H1 (cell line): ENCODE measurements at regions not wholly inside any gene's neighbourhood (a gene's known extent, or its start where the extent isn't known, plus 50 kb on each side); places are given as distances from the start of the nearest gene placed in this dataset.

Experiments used
- CTCF ChIA-PET: fragments of 300-600 bp; sonication (Branson Sonifier 250); formaldehyde crosslinking; loops from one replicate; lab custom pipeline; 2021; ENCODE audit not compliant: partially characterized antibody; lab: Charles Lee
- POLR2A ChIA-PET: fragments of 300-600 bp; sonication (Branson Sonifier 250); formaldehyde crosslinking; loops from one replicate; lab custom pipeline; 2021; ENCODE audit warnings: inconsistent platforms; ENCODE audit not compliant: partially characterized antibody; lab: Charles Lee
- DNase-seq, 2 experiments: peaks; one replicate each; pipeline versions ENCODE4 v3.0.0 to v3.0.0-alpha.2; 2010 to 2022; ENCODE audit warnings: low spot score in 2 of 2, low read depth in 1 of 2, mixed read lengths in 1 of 2
- FAIRE-seq: peaks from 2 replicates; lab custom pipeline; 2011; peaks lifted over from hg19 to GRCh38; lab: Jason Lieb, UNC
- H2AFZ ChIP-seq: 2 replicates; pipeline ENCODE4 v1.8.1; 2012; ENCODE audit warnings: low read length, inconsistent platforms
- H2AK5ac ChIP-seq: 2 replicates; pipeline ENCODE4 v1.6.1; 2013; ENCODE audit warnings: low read depth, low read length
- H2BK120ac ChIP-seq: replicated peaks from 2 replicates; pipeline ENCODE3; 2013; ENCODE audit warnings: low read depth, low read length, inconsistent platforms
- H2BK12ac ChIP-seq: 2 replicates; pipeline ENCODE4 v1.6.1; 2013; ENCODE audit warnings: low read depth, low read length
- H2BK15ac ChIP-seq: 2 replicates; pipeline ENCODE4 v1.6.1; 2013; ENCODE audit warnings: low read length
- H2BK20ac ChIP-seq: 2 replicates; pipeline ENCODE4 v1.6.1; 2013; ENCODE audit warnings: low read length
- H2BK5ac ChIP-seq: 2 replicates; pipeline ENCODE4 v1.6.1; 2013; ENCODE audit warnings: low read depth, low read length
- H3K14ac ChIP-seq: 2 replicates; pipeline ENCODE4 v1.6.1; 2013; ENCODE audit warnings: inconsistent platforms; ENCODE audit not compliant: insufficient read length
- H3K18ac ChIP-seq: 2 replicates; pipeline ENCODE4 v1.6.1; 2013; ENCODE audit warnings: low read length; ENCODE audit errors: extremely low read depth
- H3K23ac ChIP-seq: 2 replicates; pipeline ENCODE4 v1.6.1; 2013; ENCODE audit warnings: inconsistent platforms; ENCODE audit not compliant: insufficient read length
- H3K23me2 ChIP-seq: 2 replicates; pipeline ENCODE4 v1.6.1; 2013; ENCODE audit warnings: low read depth, low read length
- H3K27ac ChIP-seq: 2 replicates; pipeline ENCODE4 v1.6.1; 2011; ENCODE audit warnings: low read depth, low read length, inconsistent platforms
- H3K27me3 ChIP-seq, 4 experiments: replicated peaks in 1 of 4; 1 replicate in 1 of 4; 2 replicates in 3 of 4; pipeline versions ENCODE4 v1.6.1 to v1.8.1; 2011 to 2013; ENCODE audit warnings: low read length in 3 of 4, mild to moderate bottlenecking in 3 of 4, inconsistent platforms in 2 of 4, mixed read lengths in 2 of 4, moderate library complexity in 1 of 4; ENCODE audit not compliant: control insufficient read depth in 3 of 4, insufficient read depth in 3 of 4; ENCODE audit errors: extremely low read depth in 1 of 4
- H3K36me3 ChIP-seq, 4 experiments: 2 replicates each; pipeline versions ENCODE4 v1.6.1 to v1.8.1; 2011 to 2013; ENCODE audit warnings: mild to moderate bottlenecking in 4 of 4, low read length in 3 of 4, moderate library complexity in 2 of 4, control low read depth in 1 of 4, inconsistent platforms in 1 of 4; ENCODE audit not compliant: insufficient read depth in 4 of 4, control insufficient read depth in 2 of 4
- H3K4ac ChIP-seq: replicated peaks from 2 replicates; pipeline ENCODE3; 2013; ENCODE audit warnings: low read length, low read depth, mixed read lengths, inconsistent platforms; ENCODE audit not compliant: insufficient read length
- H3K4me1 ChIP-seq, 4 experiments: replicated peaks in 1 of 4; 1 replicate in 1 of 4; 2 replicates in 3 of 4; pipeline versions ENCODE4 v1.6.1 to v1.8.1; 2011 to 2013; ENCODE audit warnings: low read length in 3 of 4, inconsistent platforms in 2 of 4, mixed read lengths in 1 of 4; ENCODE audit not compliant: insufficient read depth in 4 of 4, control insufficient read depth in 3 of 4
- H3K4me2 ChIP-seq, 2 experiments: 2 replicates each; pipeline versions ENCODE4 v1.6.1 to v1.8.1; 2011 to 2013; ENCODE audit warnings: low read depth in 2 of 2, low read length in 2 of 2, control low read depth in 1 of 2, inconsistent platforms in 1 of 2, mild to moderate bottlenecking in 1 of 2; ENCODE audit not compliant: insufficient read depth in 1 of 2
- H3K4me3 ChIP-seq, 4 experiments: fragments of 200-600, 300-600 bp in 1 of 4; sonication (generic), shearing (Covaris generic), sonication (Bioruptor Twin) in 1 of 4; 2 replicates each; pipeline versions ENCODE4 v1.5.1 to v1.8.1; 2011 to 2016; ENCODE audit warnings: low read length in 4 of 4, low read depth in 3 of 4, control low read depth in 2 of 4, inconsistent platforms in 2 of 4, mild to moderate bottlenecking in 2 of 4, mixed read lengths in 1 of 4, moderate library complexity in 1 of 4; ENCODE audit not compliant: insufficient read depth in 2 of 4; ENCODE audit errors: extremely low read depth in 1 of 4
- H3K56ac ChIP-seq: replicated peaks from 2 replicates; pipeline ENCODE3; 2013; ENCODE audit warnings: low read depth, mild to moderate bottlenecking, mixed read lengths, low read length, inconsistent platforms; ENCODE audit not compliant: insufficient read length
- H3K79me1 ChIP-seq: 2 replicates; pipeline ENCODE4 v1.6.1; 2013; ENCODE audit warnings: low read depth, low read length, control low read depth
- H3K79me2 ChIP-seq, 2 experiments: 2 replicates each; pipeline versions ENCODE4 v1.6.1 to v1.8.1; 2012 to 2013; ENCODE audit warnings: low read length in 2 of 2, mild to moderate bottlenecking in 2 of 2, inconsistent platforms in 1 of 2; ENCODE audit not compliant: insufficient read depth in 2 of 2, control insufficient read depth in 1 of 2
- H3K9ac ChIP-seq, 4 experiments: replicated peaks in 1 of 4; 1 replicate in 1 of 4; 2 replicates in 3 of 4; pipeline versions ENCODE4 v1.6.1 to v1.8.1; 2011 to 2013; ENCODE audit warnings: low read depth in 3 of 4, low read length in 3 of 4, control low read depth in 2 of 4, mild to moderate bottlenecking in 2 of 4, moderate library complexity in 2 of 4, inconsistent platforms in 1 of 4; ENCODE audit errors: extremely low read depth in 1 of 4
- H3K9me3 ChIP-seq, 2 experiments: 2 replicates each; pipeline versions ENCODE4 v1.6.1 to v1.8.1; 2012 to 2013; ENCODE audit warnings: mild to moderate bottlenecking in 2 of 2, moderate library complexity in 2 of 2, control low read depth in 1 of 2, inconsistent platforms in 1 of 2, low read depth in 1 of 2, low read length in 1 of 2, mixed read lengths in 1 of 2; ENCODE audit not compliant: insufficient read depth in 2 of 2
- H4K20me1 ChIP-seq, 2 experiments: replicated peaks in 1 of 2; 2 replicates each; pipeline versions ENCODE3 to v1.8.1; 2011 to 2013; ENCODE audit warnings: inconsistent platforms in 2 of 2, low read length in 2 of 2, mild to moderate bottlenecking in 1 of 2; ENCODE audit not compliant: insufficient read depth in 2 of 2, control insufficient read depth in 1 of 2
- H4K5ac ChIP-seq: 2 replicates; pipeline ENCODE4 v1.6.1; 2013; ENCODE audit warnings: low read length, low read depth, mixed read lengths, inconsistent platforms; ENCODE audit not compliant: insufficient read length
- H4K8ac ChIP-seq: 2 replicates; pipeline ENCODE4 v1.8.0; 2013; ENCODE audit warnings: mild to moderate bottlenecking, moderate library complexity, low read length, inconsistent platforms; ENCODE audit not compliant: insufficient read depth; ENCODE audit errors: extremely low read depth
- H4K91ac ChIP-seq: replicated peaks from 2 replicates; pipeline ENCODE3; 2013; ENCODE audit warnings: low read length, mixed read lengths, inconsistent platforms; ENCODE audit not compliant: insufficient read length
- MAFK ChIP-seq: IDR thresholded peaks from 2 replicates; pipeline ENCODE4 v1.6.1; 2012; ENCODE audit warnings: low read depth, mild to moderate bottlenecking, improper control_type of control experiment, low read length
- RNF2 ChIP-seq: fragments of 200-900, 300-1000 bp; sonication (generic); IDR thresholded peaks from 2 replicates; pipeline ENCODE4 v1.7.1; 2016; ENCODE audit warnings: borderline replicate concordance, low read depth, mild to moderate bottlenecking, antibody characterized with exemption, low read length; ENCODE audit not compliant: poor library complexity, severe bottlenecking; ENCODE audit errors: missing control alignments
- WGBS, 2 experiments: shearing (Covaris generic) in 1 of 2; methylation state at CpG; one replicate each; pipeline versions ENCODE4 v1.1.6 to v1.1.7; 2013 to 2015; ENCODE audit warnings: low lambda C conversion rate in 2 of 2, mixed read lengths in 2 of 2, inconsistent platforms in 1 of 2, low coverage in 1 of 2, missing lambda C conversion rate in 1 of 2; ENCODE audit not compliant: insufficient replicate concordance in 2 of 2, insufficient coverage in 1 of 2, insufficient read length in 1 of 2; ENCODE audit errors: extremely low coverage in 1 of 2, missing lambda C conversion rate in 1 of 2; 5-methylcytosine and 5-hydroxymethylcytosine counted together

DNA sequence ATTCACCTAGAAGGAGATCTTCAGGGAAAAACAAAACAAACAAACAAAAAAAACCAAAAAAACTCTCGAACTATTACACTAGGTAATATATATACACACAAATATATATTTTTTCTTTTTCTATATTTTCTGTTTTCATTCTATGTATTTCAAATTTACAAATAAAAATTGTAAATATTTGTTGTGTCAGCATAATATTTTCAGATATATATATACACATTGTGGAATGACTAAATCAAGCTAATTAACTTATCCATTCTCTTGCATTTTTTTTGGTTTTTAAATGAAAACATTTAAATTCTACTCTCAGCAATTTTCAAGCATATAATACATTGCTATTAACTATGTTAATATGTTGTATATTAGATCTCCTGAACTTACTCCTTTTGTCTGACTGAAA lies 762.0 kb upstream of the PCDH10 start:
- Histone ChIP-seq H4K20me1 (no peaks in the 10 kb centered on the region), H4K5ac (no peak overlapping the region), H3K23ac (no peak overlapping the region), H2AK5ac (no peak overlapping the region), H3K36me3 (no peaks in the 10 kb centered on the region), H3K27ac (no peak overlapping the region), H3K4ac (no peak overlapping the region), H3K27me3 (no peaks in the 10 kb centered on the region), H3K4me3 (no peak overlapping the region), H2BK12ac (no peak overlapping the region), H3K56ac (no peak overlapping the region), H2BK5ac (no peak overlapping the region), H3K18ac (no peak overlapping the region), H3K79me1 (no peaks in the 10 kb centered on the region), H2BK20ac (no peak overlapping the region), H4K8ac (no peak overlapping the region), H3K4me1 (no peaks in the 10 kb centered on the region), H2BK15ac (no peak overlapping the region), H3K9ac (no peak overlapping the region), H3K23me2 (no peaks in the 10 kb centered on the region), H2BK120ac (no peak overlapping the region), H2AFZ (no peak overlapping the region), H4K91ac (no peak overlapping the region), H3K9me3 (no peaks in the 10 kb centered on the region; a peak in 1 of 4 replicates), H3K79me2 (no peaks in the 10 kb centered on the region), H3K4me2 (no peak overlapping the region), H3K14ac (no peak overlapping the region)
- no peak for DNase-seq
- TF ChIP-seq RNF2 (no peak), MAFK (peak; percentile 71; the same call in 1 of the 2 replicates)
- ChIA-PET POLR2A (no interaction called here), CTCF (no interaction called here)
- no peak for FAIRE-seq
- WGBS, 2 experiments: 90% methylated on average over 1 of the region's 1 CpG; no CpG with 5 or more reads in 1 of the 2 experiments
